ENCODE measurements at regions not wholly inside any gene's neighbourhood (a gene's known extent, or its start where the extent isn't known, plus 50 kb on each side); places are given as distances from the start of the nearest gene placed in this dataset.

DNA sequence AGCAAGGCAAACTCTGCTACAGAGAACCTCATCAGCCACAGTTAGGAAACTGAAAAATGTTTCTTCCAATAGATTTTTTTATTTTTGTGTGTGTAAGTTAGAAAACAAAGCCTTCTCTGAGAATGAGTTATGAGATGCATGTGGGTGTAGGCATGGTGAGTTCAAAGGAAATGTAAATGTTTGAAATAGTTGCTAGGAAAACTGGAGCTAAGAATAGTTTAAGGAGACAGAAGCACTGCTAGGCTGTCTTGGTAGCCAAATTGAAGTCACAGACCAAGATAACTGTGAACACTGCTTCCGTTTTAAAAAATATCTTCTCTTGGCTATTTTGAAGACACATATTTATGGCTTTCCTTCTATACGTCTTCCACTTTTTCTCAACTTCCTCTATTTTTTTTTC lies 1501.2 kb upstream of the CADM2 start:
- no peak for TF ChIP-seq CTCF (IDR thresholded peaks at IDR 0.05)
- TF ChIP-seq POLR2A (IDR thresholded peaks at IDR 0.05), result no peak
